ENCODE measurements at regions not wholly inside any gene's neighbourhood (a gene's known extent, or its start where the extent isn't known, plus 50 kb on each side); places are given as distances from the start of the nearest gene placed in this dataset.

DNA sequence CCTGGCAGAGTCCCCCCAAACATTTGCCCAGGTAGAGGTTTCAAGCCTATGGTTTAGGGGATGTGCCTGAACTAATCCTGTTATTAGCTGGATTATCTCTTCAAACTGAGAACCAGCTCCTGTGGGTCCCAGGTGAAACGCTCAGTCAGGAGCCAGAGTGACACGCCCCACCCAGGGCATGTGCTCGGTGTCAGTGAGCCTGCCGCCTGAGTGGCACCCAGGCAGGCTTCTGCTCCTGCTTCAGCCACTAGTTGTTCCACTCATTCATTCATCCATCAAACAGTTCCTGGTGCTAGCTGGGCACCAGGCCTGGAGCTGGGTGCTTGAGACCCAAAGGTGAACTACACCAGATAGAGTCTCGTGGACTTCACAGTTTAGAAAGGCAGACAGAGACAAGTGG lies 129.4 kb upstream of the PITX1 start:
- ATAC-seq (peak in 1 of 4 donors; percentile 25), DNase-seq (no peak)
- H3K27me3 ChIP-seq, result no peaks in the 10 kb centered on the region
- no peaks in the 10 kb centered on the region for H3K4me1 ChIP-seq
- 64% methylated on average over 1 of the region's 5 CpGs for WGBS (ENCODE audit: insufficient coverage, low coverage, low lambda C conversion rate, missing lambda C conversion rate)
- no peaks in the 10 kb centered on the region for H3K36me3 ChIP-seq
- no peak overlapping the region for H3K27ac ChIP-seq
- H3K9me3 ChIP-seq, result peaks cover 0 to 5% (median 0%) of the 10 kb centered on the region in 4 donors
- TF ChIP-seq, protein P1, sequence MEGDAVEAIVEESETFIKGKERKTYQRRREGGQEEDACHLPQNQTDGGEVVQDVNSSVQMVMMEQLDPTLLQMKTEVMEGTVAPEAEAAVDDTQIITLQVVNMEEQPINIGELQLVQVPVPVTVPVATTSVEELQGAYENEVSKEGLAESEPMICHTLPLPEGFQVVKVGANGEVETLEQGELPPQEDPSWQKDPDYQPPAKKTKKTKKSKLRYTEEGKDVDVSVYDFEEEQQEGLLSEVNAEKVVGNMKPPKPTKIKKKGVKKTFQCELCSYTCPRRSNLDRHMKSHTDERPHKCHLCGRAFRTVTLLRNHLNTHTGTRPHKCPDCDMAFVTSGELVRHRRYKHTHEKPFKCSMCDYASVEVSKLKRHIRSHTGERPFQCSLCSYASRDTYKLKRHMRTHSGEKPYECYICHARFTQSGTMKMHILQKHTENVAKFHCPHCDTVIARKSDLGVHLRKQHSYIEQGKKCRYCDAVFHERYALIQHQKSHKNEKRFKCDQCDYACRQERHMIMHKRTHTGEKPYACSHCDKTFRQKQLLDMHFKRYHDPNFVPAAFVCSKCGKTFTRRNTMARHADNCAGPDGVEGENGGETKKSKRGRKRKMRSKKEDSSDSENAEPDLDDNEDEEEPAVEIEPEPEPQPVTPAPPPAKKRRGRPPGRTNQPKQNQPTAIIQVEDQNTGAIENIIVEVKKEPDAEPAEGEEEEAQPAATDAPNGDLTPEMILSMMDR (IDR thresholded peaks at IDR 0.05), result no peak
- no peak for TF ChIP-seq POLR2A (IDR thresholded peaks at IDR 0.05)
- no peak overlapping the region for H3K4me3 ChIP-seq
- intact Hi-C loops (cut with DNase I), result no loop called here

DNA sequence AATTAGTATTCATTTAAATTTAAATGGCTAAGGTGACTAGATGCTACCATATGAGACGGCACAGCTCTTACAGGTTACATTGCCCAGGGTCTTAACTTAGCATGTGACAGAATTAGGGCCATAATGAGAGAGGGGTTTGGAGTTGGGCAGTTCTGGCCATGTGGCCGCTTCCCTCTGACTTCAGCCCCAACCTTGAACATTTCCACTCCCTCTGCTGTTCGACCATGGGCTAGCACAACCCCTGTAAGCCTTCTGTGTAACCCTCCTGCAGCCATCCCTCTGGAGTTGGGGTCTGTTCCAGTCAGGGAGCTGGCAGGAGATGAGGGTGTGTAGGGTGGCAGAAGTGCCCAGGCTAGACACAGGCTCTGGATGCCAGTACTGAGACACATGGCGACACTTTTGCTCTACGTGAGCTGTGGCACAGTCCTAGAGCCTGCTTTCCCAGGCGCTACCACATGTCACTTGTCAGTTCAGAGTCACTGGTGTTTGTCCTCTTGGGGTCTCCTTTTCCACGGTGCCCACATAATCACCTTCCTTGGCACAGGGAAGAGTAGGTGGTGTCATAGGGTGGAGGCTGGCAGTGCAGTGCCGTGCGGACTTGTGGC lies 128.7 kb upstream of the PITX1 start:
- Histone ChIP-seq H3K9me3 (peaks cover 0 to 5% (median 0%) of the 10 kb centered on the region in 4 donors), H3K27ac (no peak overlapping the region), H3K36me3 (no peaks in the 10 kb centered on the region), H3K27me3 (no peaks in the 10 kb centered on the region), H3K4me1 (no peaks in the 10 kb centered on the region), H3K4me3 (no peak overlapping the region)
- 26% methylated on average over 3 of the region's 9 CpGs for WGBS (ENCODE audit: insufficient coverage, low coverage, low lambda C conversion rate, missing lambda C conversion rate)
- DNase-seq (no peak), ATAC-seq (no peak)
- intact Hi-C loops (cut with DNase I), result no loop called here
- TF ChIP-seq POLR2A (IDR thresholded peaks at IDR 0.05), result no peak
- TF ChIP-seq, protein P1 (IDR thresholded peaks at IDR 0.05), result no peak

DNA sequence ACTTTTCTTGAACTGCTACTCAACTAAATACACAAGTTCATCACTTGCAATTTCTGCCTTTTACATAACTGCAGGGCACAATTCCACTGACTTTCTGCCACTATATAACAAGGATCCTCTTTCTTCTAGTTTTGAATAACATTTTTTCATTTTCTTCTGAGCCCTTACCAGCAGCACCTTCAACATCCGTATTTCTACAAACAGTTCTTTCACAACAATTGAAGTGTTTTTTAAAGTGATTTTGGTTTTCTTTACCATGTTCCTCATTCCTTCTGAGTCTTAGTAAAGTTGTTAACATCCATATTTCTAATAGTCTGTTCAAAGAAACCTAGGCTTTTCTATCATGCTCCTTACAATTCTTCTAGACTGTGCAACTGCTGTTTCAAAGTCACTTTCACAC lies 127.2 kb upstream of the PITX1 start:
- H3K4me3 ChIP-seq, result no peak overlapping the region
- ATAC-seq (no peak), DNase-seq (no peak)
- no peak overlapping the region for H3K27ac ChIP-seq
- no peaks in the 10 kb centered on the region for H3K4me1 ChIP-seq
- H3K27me3 ChIP-seq, result no peaks in the 10 kb centered on the region
- H3K36me3 ChIP-seq, result no peaks in the 10 kb centered on the region
- H3K9me3 ChIP-seq, result peaks cover 0 to 5% (median 0%) of the 10 kb centered on the region in 4 donors
- 65% methylated on average over 1 of the region's 1 CpG for WGBS (ENCODE audit: insufficient coverage, low coverage, low lambda C conversion rate, missing lambda C conversion rate)
- TF ChIP-seq, protein P1 (IDR thresholded peaks at IDR 0.05), result no peak
- no peak for TF ChIP-seq POLR2A (IDR thresholded peaks at IDR 0.05)
- intact Hi-C loops (cut with DNase I), result no loop called here

DNA sequence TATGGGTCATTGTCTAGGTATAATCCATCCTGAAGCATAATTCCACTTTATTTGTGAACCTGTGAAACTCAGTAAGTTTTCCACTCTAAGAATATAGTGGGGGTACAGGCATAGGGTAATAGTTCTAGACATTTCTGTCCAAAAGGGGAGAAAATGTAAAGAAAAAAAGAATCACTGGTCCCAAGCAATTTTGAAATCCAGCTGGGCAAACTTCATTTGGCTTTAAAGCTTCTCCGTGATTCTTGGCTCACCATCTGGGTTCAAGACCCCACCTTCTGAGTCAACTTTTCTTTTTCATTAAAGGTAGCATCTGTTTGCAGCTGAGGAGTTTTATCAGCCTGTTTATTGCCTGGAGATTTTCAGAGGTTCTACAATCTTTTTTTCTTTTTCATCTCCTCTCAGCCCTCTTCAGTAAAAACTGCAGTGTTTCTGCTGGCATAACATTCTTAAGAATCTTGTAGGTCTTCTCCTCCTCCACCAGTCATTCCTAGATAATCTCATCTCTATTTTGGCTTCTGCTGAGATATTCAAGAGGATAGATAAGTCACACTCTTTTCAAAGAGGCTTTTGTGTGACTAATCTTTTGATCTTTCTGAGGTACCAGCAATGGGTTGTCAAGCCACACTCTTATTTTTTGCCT lies 126.1 kb upstream of the PITX1 start:
- no peak overlapping the region for H3K4me3 ChIP-seq
- H3K36me3 ChIP-seq, result no peaks in the 10 kb centered on the region
- whole genome bisulfite sequencing (ENCODE audit: insufficient coverage, low coverage, low lambda C conversion rate, missing lambda C conversion rate), result 37% methylated on average over 1 of the region's 1 CpG
- no peak for ATAC-seq
- H3K27ac ChIP-seq, result no peak overlapping the region
- no peaks in the 10 kb centered on the region for H3K27me3 ChIP-seq
- TF ChIP-seq, protein P1 (IDR thresholded peaks at IDR 0.05), result no peak
- no peak for TF ChIP-seq POLR2A (IDR thresholded peaks at IDR 0.05)
- H3K9me3 ChIP-seq, result peaks cover 0 to 5% (median 0%) of the 10 kb centered on the region in 4 donors
- no peak for DNase-seq
- no peaks in the 10 kb centered on the region for H3K4me1 ChIP-seq
- intact Hi-C loops (cut with DNase I), result no loop called here

Measured in right lobe of liver (tissue), 6 donors.